HFF-Myc (cell line): ENCODE measurements at regions not wholly inside any gene's neighbourhood (a gene's known extent, or its start where the extent isn't known, plus 50 kb on each side); places are given as distances from the start of the nearest gene placed in this dataset.

Experiments
- DNase-seq: peaks from one replicate; pipeline ENCODE4 v3.0.0-alpha.2; 2011; ENCODE audit warnings: low read depth; ENCODE audit errors: extremely low read depth
- H3K4me3 ChIP-seq: replicated peaks from 2 replicates; pipeline ENCODE4 v1.5.1; 2011; ENCODE audit warnings: low read depth, mild to moderate bottlenecking, control low read depth, low read length
- CTCF ChIP-seq: IDR thresholded peaks from 2 replicates; pipeline ENCODE4 v1.5.1; 2012; ENCODE audit warnings: mild to moderate bottlenecking, low read depth, low read length, control low read depth; ENCODE audit errors: missing control alignments

- no peak for DNase-seq
- no peak for TF ChIP-seq CTCF
- H3K4me3 ChIP-seq = no peak overlapping the region
These were observed 178.8 kb downstream of the EXOC5 start for GRCh38 chr14:57089901-57090300.

- DNase-seq = no peak
- H3K4me3 ChIP-seq = no peak overlapping the region
- no peak for TF ChIP-seq CTCF
These were observed 180.9 kb downstream of the EXOC5 start for GRCh38 chr14:57087841-57088240.

- no peak for DNase-seq
- no peak for TF ChIP-seq CTCF
- no peak overlapping the region for H3K4me3 ChIP-seq
These were observed 182.2 kb downstream of the EXOC5 start for GRCh38 chr14:57086271-57087162.

- H3K4me3 ChIP-seq = no peak overlapping the region
- TF ChIP-seq CTCF = no peak
- no peak for DNase-seq
These were observed 182.9 kb downstream of the EXOC5 start for GRCh38 chr14:57085801-57086200.

GRCh38 chr14:57085043-57085442, 183.7 kb downstream of the EXOC5 start:
- no peak overlapping the region for H3K4me3 ChIP-seq
- no peak for TF ChIP-seq CTCF
- DNase-seq = no peak

GRCh38 chr14:57080691-57081090, 188.0 kb downstream of the EXOC5 start:
- no peak for DNase-seq
- no peak overlapping the region for H3K4me3 ChIP-seq
- TF ChIP-seq CTCF = no peak

GRCh38 chr14:57078054-57078453, 190.7 kb downstream of the EXOC5 start:
- no peak for TF ChIP-seq CTCF
- no peak for DNase-seq
- H3K4me3 ChIP-seq = no peak overlapping the region
